SK-N-DZ (cell line): ENCODE measurements at regions not wholly inside any gene's neighbourhood (a gene's known extent, or its start where the extent isn't known, plus 50 kb on each side); places are given as distances from the start of the nearest gene placed in this dataset.
"Not testable (repeated sequence)": the region's sequence is repeated elsewhere in the genome, so short reads cannot be mapped to it uniquely, and the experiment has no call there.

Experiments used
- DNase-seq: peaks from one replicate; pipeline ENCODE4 v3.0.0-alpha.2; 2015; ENCODE audit warnings: low spot score

GRCh38 chr18:55953326-55953725 lies 365.3 kb upstream of the TCF4 start:
- DNase-seq, result peak; percentile 17

DNA sequence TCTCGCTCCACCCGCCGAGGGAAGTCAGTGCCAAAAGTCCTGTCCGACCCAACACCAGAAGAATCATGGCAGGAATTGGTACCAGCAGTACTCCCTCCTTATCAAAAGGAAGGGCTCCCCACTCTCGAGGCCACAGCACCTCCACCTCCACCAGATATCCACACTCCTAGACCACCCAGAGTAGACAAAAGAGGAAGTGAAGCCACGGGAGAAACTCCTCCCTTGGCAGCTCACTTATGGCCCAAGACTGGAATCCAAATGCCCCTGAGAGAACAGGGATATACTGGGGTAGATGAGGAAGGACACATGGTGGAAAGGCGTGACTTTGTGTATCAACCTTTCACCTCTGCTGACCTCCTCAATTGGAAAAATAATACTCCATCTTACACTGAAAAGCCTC lies 363.7 kb upstream of the TCF4 start:
- not testable (repeated sequence) for DNase-seq

DNA sequence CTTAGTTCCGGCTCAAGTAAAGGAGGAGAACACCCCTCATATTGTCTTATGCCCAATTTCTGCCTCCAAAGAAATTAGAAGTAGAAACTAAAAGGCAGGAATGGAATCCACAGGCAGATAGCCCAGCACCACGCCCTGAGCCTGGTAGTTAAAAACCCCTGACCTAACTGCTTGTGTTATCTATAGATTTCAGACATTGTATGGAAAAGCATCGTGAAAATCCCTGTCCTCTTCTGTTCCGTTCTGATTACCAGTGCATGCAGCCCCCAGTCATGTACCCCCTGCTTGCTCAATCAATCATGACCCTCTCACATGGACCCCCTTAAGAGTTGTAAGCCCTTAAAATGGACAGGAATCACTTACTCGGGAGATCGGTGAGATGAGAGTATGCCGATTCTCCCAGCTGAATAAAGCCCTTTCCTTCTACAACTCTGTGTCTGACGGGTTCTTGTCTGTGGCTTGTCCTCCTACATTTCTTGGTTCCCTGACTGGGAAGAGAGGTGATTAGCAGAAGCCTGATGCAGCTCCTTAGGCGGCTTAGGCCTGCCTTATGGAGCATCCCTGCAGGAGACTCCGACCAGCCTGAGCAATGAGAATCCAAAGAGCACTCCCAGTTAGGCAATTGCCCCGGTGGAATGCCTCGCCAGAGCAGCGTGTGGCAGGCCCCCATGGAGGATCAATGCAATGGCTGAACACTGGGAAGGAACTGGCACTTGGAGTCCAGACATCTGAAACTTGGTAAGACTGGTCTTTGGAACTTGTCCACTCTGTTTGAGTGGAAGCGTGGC lies 362.6 kb upstream of the TCF4 start:
- no peak for DNase-seq

- DNase-seq, result no peak
These were observed 346.8 kb upstream of the TCF4 start for GRCh38 chr18:55934821-55935220.

GRCh38 chr18:55932675-55933074 lies 344.7 kb upstream of the TCF4 start:
- DNase-seq, result no peak

DNA sequence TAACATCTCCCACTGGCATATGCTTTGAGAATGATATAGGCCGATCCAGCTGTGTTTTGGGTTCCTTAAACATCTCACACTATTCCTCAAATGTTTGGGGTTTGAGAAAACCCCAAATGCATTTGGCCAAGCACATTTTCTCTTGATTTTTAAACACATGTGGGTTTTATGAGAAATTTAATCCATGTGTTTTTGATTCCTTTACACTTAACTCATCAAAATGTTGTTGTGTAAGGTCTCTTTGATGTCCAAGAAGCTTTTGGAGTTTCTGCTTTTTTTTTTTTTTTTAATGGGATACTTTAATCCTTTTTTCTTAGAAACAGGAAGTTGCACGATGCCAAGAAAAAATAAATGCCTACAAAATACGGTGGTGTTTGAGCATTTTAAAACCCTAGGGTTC lies 339.8 kb upstream of the TCF4 start:
- no peak for DNase-seq

- DNase-seq, result no peak
These were observed 337.8 kb upstream of the TCF4 start for GRCh38 chr18:55925772-55926171.

- DNase-seq, result no peak
These were observed 332.1 kb upstream of the TCF4 start for GRCh38 chr18:55920063-55920462.

DNA sequence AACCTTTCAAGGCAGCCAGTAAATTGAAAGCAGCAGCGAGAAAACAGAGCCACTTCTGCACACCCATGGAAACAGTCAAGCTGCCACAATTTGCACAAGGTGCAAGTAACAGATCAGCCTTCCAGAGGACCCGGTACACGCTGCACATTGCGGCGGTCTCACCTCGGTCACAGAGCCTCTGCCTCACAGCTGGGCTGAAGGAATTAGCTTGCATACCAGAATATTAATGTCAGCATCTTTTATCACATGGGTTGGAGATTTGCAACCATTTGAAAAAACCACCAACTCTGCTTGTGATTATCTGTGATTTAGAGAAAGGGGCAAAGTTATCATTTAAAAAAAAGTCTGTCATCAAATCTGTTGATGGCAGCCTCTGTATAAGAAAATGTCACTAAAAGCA lies 330.5 kb upstream of the TCF4 start:
- no peak for DNase-seq

GRCh38 chr18:55912919-55913318 lies 324.9 kb upstream of the TCF4 start:
- no peak for DNase-seq

DNA sequence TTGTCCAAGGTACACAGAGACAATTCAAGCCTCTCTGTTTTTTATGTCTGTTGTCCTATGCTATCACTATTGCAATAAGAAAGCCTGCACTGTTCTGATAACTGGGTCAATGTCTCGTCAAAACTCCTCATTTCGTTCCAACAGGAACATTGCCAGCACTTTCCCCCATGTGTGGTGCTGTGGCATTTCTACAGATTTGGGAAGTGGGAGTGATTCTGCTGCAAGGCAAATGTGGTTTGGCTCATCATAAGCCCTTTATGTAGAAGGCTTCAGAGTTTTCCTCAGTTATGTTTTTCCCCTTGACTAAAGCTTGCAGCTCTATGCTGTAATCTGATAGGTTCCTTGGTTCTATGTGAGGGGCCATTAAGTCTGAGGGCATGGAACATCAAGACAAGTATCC lies 324.1 kb upstream of the TCF4 start:
- DNase-seq, result no peak

DNA sequence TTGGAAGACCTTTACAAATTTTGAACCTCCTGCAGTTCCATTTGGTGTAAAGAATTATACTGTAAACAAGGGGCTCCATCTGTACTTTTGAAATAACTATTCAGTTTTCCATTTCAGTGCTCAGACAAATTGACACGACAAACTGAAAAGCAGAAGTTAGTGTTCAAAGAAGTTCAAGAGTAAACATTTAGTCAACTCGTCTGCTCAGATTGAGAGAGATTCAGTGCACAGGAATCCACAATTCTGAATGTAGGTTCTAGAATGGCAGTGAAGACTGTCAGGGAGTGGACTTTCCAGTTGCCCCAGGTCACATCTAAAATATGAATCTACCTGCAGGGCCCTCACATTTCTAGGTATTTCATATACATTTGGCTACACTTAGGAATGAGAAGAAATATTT lies 322.3 kb upstream of the TCF4 start:
- no peak for DNase-seq

DNA sequence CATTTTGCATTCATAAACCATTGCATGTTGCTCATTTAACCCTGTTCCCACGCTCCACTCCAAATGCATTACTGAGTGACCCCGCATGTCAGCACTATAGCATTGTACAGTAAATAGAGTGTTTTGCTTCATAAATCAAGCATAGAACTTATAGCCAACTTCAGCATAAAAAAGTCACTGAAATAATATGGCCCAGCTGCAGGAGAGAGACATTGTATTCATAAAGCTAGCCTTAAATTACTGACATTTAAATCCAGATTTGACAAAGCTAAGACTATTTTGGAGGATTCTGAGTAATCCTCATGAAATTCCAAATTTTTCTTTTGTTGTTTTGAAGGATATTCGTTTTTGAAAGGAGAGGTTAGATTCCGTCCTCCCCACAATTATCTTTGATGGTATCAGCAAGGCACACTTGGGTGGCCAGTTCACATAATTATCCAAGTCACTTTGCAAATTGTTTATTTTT lies 320.9 kb upstream of the TCF4 start:
- no peak for DNase-seq

- DNase-seq, result no peak
These were observed 319.6 kb upstream of the TCF4 start for GRCh38 chr18:55907453-55908175.

- DNase-seq, result no peak
These were observed 318.5 kb upstream of the TCF4 start for GRCh38 chr18:55906536-55906935.

DNA sequence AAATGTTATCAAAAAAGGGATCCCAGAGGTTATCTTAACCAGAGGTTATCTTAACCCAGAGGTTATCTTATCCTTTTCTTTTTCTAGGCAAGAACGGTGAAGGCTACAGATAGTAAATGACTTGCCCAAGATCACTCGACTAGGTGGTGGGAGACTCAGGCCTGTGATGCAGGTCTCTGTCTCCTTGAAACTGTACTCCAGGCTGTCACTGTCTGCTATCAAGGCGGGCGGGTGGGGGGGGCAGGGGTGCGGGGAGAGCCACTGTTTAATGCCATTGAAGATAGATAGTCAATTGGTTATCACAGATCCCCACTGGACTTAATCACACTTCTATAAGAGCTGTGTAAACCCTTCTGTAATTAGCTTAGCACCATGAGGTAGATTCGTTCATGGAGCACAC lies 315.9 kb upstream of the TCF4 start:
- DNase-seq, result no peak

DNA sequence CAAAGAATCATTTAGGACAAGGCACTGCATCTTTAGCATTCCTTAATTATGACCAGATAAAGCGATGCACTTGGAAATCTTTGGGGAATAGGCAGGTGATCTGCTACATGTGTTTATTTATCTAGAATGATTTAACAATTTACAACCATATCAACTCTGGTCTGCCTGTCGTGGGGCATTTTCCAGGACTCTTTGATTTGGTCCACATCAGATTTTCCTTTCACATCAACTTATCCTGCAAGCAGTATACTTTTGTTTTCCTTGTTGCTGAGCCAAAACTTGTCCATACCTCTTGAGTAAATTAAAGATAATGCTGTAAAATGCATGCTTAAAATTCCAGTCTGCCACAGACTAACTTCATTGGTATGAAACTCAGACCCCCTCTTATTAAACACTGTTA lies 312.4 kb upstream of the TCF4 start:
- no peak for DNase-seq

- no peak for DNase-seq
These were observed 309.2 kb upstream of the TCF4 start for GRCh38 chr18:55897091-55897689.

- DNase-seq, result no peak
These were observed 306.0 kb upstream of the TCF4 start for GRCh38 chr18:55893948-55894347.

DNA sequence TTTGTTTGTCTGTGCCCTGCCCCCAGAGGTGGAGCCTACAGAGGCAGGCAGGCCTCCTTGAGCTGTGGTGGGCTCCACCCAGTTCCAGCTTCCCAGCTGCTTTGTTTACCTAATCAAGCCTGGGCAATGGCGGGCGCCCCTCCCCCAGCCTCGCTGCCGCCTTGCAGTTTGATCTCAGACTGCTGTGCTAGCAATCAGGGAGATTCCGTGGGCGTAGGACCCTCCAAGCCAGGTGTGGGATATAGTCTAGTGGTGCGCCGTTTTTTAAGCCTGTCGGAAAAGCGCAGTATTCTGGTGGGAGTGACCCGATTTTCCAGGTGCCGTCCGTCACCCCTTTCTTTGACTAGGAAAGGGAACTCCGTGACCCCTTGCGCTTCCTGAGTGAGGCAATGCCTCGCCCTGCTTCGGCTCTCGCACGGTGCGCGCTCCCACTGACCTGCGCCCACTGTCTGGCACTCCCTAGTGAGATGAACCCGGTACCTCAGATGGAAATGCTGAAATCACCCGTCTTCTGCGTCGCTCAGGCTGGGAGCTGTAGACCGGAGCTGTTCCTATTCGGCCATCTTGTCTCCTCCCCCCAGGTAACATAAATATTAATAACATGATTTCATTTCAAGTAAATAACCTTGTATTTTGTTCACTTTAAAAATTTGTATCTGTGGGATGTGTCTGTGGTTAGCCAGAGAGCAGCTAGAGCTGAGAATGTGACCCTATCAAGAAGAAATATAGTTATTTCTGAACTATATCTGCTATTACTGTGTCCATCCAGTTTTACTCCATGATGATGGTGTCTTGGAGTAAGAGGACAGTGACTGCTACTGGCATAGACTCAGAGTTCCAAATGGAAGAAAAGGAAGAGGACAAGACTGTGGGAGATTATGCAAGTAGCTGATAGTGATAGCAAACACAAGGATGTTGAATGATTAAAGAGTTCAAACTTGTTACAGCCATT lies 305.1 kb upstream of the TCF4 start:
- DNase-seq, result not testable (repeated sequence)

GRCh38 chr18:55886886-55887285 lies 298.9 kb upstream of the TCF4 start:
- no peak for DNase-seq

DNA sequence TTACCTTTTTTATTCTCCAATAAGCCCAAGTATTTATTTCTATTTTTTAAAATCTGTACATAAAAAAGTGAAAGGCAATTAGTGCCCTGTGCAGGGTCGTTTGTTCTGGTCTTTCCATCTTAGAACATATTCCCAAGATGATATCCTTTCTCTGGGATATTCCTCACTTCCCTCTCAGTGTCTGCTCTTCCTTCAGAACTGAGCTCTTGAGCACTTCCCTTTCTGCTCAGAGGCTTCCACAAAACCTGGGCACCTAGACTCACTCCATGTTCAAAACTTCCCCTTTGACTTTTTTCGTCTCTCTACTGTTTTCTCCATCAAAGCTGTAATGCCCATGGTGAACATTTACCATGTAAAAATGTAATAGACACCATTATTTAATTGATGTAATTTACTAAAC lies 296.5 kb upstream of the TCF4 start:
- DNase-seq, result no peak
